Tibial artery (tissue), 4 donors: ENCODE measurements at regions not wholly inside any gene's neighbourhood (a gene's known extent, or its start where the extent isn't known, plus 50 kb on each side); places are given as distances from the start of the nearest gene placed in this dataset.

Experiments used
- DNase-seq, 2 donors: peaks; one replicate each; pipeline ENCODE4 v3.0.0-alpha.2; 2019
- H3K27ac ChIP-seq, 2 donors: fragments of 200-600 bp; sonication (generic) in 1 of 2; 1 replicate in 1 of 2; 2 replicates in 1 of 2; pipeline ENCODE4 v1.5.1; 2018 to 2019; ENCODE audit warnings: mild to moderate bottlenecking in 1 of 2
- H3K27me3 ChIP-seq, 2 donors: fragments of 200-600 bp; sonication (generic) in 1 of 2; one replicate each; pipeline versions ENCODE4 v1.5.1 to v1.6.0; 2016 to 2019
- H3K36me3 ChIP-seq, 3 donors: fragments of 200-600 bp; sonication (generic) in 2 of 3; one replicate each; pipeline ENCODE4 v1.5.1; 2016 to 2019; ENCODE audit warnings: mild to moderate bottlenecking in 2 of 3
- H3K4me1 ChIP-seq, 4 donors: fragments of 200-600 bp; sonication (generic) in 2 of 4; 1 replicate in 3 of 4; 2 replicates in 1 of 4; pipeline ENCODE4 v1.5.1; 2016 to 2019
- H3K4me3 ChIP-seq, 2 donors: fragments of 200-600 bp; sonication (generic) in 1 of 2; 1 replicate in 1 of 2; 2 replicates in 1 of 2; pipeline ENCODE4 v1.5.1; 2018 to 2019; ENCODE audit warnings: mild to moderate bottlenecking in 2 of 2
- H3K9me3 ChIP-seq, 3 donors: fragments of 200-600 bp; sonication (generic) in 1 of 3; one replicate each; pipeline ENCODE4 v1.5.1; 2016 to 2019
- intact Hi-C: fragments of 100-400 bp; cut with DNase I; formaldehyde crosslinking; loops from one replicate; pipeline ENCODE4 v1.15.0; 2023; ENCODE audit warnings: low total_unique reads
- TF ChIP-seq, protein P1 (sequence below), 2 experiments: fragments of 200-600 bp in 1 of 2; fragments of 450-650 bp in 1 of 2; IDR thresholded peaks; one replicate each; pipeline ENCODE4 v1.5.1; 2017 to 2019; ENCODE audit warnings: antibody characterized with exemption in 2 of 2, mild to moderate bottlenecking in 1 of 2, moderate library complexity in 1 of 2

GRCh38 chr6:148247386-148248063, 95.1 kb upstream of the SASH1 start:
- TF ChIP-seq, protein P1, sequence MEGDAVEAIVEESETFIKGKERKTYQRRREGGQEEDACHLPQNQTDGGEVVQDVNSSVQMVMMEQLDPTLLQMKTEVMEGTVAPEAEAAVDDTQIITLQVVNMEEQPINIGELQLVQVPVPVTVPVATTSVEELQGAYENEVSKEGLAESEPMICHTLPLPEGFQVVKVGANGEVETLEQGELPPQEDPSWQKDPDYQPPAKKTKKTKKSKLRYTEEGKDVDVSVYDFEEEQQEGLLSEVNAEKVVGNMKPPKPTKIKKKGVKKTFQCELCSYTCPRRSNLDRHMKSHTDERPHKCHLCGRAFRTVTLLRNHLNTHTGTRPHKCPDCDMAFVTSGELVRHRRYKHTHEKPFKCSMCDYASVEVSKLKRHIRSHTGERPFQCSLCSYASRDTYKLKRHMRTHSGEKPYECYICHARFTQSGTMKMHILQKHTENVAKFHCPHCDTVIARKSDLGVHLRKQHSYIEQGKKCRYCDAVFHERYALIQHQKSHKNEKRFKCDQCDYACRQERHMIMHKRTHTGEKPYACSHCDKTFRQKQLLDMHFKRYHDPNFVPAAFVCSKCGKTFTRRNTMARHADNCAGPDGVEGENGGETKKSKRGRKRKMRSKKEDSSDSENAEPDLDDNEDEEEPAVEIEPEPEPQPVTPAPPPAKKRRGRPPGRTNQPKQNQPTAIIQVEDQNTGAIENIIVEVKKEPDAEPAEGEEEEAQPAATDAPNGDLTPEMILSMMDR (IDR thresholded peaks at IDR 0.05) = no peak
- intact Hi-C loops = no loop called here
- no peak for DNase-seq
- Histone ChIP-seq H3K9me3 (no peaks in the 10 kb centered on the region), H3K36me3 (no peaks in the 10 kb centered on the region), H3K27ac (no peak overlapping the region), H3K27me3 (no peaks in the 10 kb centered on the region), H3K4me1 (peaks cover 0 to 76% (median 34%) of the 10 kb centered on the region in 4 donors), H3K4me3 (no peak overlapping the region)

DNA sequence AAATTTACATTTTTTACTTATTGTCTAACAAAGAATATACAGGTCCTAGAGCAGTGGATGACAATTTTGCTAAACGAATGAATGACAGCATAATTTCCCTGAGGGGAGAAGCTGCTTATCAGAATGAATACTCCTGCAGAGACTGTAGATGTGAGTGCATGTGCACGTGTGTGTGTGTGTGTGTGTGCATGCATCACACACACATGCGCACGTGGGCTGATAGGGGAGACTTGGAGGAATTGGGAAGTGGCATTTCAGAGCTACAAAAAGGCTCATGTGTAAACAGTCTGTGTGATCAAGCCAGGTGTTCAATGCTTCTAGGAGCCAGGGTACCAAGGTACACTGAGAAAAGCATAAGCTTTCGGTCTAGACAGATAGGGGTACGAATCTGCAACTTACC, 93.5 kb upstream of the SASH1 start:
- intact Hi-C loops = no loop called here
- Histone ChIP-seq H3K27ac (no peak overlapping the region), H3K4me3 (no peak overlapping the region)

GRCh38 chr6:148249679-148250375, 92.8 kb upstream of the SASH1 start:
- TF ChIP-seq, protein P1 (IDR thresholded peaks at IDR 0.05) = no peak
- intact Hi-C loops = loop anchor here (5.0 to 10.0 kb wide), 2 partner anchors 73 to 205 kb away; no protein-coding TSS in a partner anchor
- peak overlapping the region; percentile 8 to 47 for H3K27ac ChIP-seq

More for the DNA sequence above, 93.5 kb upstream of the SASH1 start:
- H3K27me3 ChIP-seq = no peaks in the 10 kb centered on the region
- no peaks in the 10 kb centered on the region for H3K9me3 ChIP-seq
- DNase-seq = no peak
- peaks cover 0 to 60% (median 24%) of the 10 kb centered on the region in 4 donors for H3K4me1 ChIP-seq
- TF ChIP-seq, protein P1 (IDR thresholded peaks at IDR 0.05) = no peak
- H3K36me3 ChIP-seq = no peaks in the 10 kb centered on the region

GRCh38 chr6:148250975-148251685, 91.5 kb upstream of the SASH1 start:
- Histone ChIP-seq H3K4me3 (no peak overlapping the region), H3K27ac (peak overlapping the region; percentile 11 to 20), H3K4me1 (peaks cover 0 to 40% (median 14%) of the 10 kb centered on the region in 4 donors), H3K9me3 (no peaks in the 10 kb centered on the region), H3K36me3 (no peaks in the 10 kb centered on the region), H3K27me3 (no peaks in the 10 kb centered on the region)
- TF ChIP-seq, protein P1 (IDR thresholded peaks at IDR 0.05) = peak; percentile 64 to 77
- no peak for DNase-seq
- intact Hi-C loops = loop anchor here (5.0 to 10.0 kb wide), 2 partner anchors 74 to 204 kb away; no protein-coding TSS in a partner anchor

More at GRCh38 chr6:148249679-148250375, 92.8 kb upstream of the SASH1 start:
- Histone ChIP-seq H3K4me3 (no peak overlapping the region), H3K36me3 (no peaks in the 10 kb centered on the region), H3K27me3 (no peaks in the 10 kb centered on the region), H3K9me3 (no peaks in the 10 kb centered on the region), H3K4me1 (peaks cover 0 to 53% (median 19%) of the 10 kb centered on the region in 4 donors)
- DNase-seq = no peak

DNA sequence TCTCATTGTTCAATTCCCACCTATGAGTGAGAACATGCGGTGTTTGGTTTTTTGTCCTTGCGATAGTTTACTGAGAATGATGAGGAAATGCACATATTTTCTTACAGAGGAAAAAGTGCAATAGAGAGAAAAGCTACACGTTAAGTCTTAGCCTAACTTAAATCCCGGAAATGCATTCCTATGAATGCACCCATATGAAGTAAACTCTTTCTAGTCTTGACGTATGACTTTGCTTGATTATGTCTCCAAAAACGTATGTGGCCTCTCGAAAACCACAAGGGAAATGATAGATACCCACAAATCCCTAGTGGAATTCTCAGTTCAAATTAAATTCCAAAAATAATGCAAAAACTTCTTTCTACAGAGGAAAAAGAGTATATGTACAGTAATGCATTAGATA, 90.7 kb upstream of the SASH1 start:
- TF ChIP-seq, protein P1 (IDR thresholded peaks at IDR 0.05) = no peak
- Histone ChIP-seq H3K36me3 (no peaks in the 10 kb centered on the region), H3K9me3 (no peaks in the 10 kb centered on the region), H3K27me3 (no peaks in the 10 kb centered on the region), H3K4me3 (no peak overlapping the region), H3K4me1 (peaks cover 0 to 33% (median 14%) of the 10 kb centered on the region in 4 donors), H3K27ac (no peak overlapping the region)
- DNase-seq = no peak
- intact Hi-C loops = loop anchor here (5.0 to 10.0 kb wide), 2 partner anchors 75 to 203 kb away; no protein-coding TSS in a partner anchor
